COLO668 (cell line): ENCODE measurements at regions not wholly inside any gene's neighbourhood (a gene's known extent, or its start where the extent isn't known, plus 50 kb on each side); places are given as distances from the start of the nearest gene placed in this dataset.
"Not testable (repeated sequence)": the region's sequence is repeated elsewhere in the genome, so short reads cannot be mapped to it uniquely, and the experiment has no call there.

Source experiments
- DNase-seq: peaks from one replicate; lab custom pipeline; 2025; ENCODE audit not compliant: unreplicated experiment; lab: John Stamatoyannopoulos, UW

DNA sequence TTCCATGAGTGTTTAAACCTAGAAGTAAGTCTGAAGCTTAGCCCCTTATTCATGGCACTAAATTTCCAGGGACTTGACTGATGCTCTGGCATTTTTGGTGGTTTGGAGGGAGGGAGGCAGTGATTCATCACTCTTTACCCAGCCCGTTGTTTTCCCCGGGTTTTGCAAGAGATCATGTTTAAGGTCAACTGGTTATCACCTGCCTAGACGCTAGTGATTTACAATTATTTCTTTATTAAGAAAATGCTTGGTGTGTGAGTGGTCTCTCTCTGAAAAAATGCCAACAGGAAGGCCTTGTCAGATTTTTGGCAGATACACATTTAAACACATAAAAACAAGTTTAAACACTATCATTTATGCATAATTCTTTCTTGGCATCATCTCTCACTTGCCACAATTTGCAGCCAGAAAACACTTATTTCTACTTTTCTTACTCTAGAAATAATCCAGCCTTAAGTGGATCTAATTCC is 737.9 kb upstream of the ZNF608 start:
- DNase-seq = peak; percentile 5

GRCh38 chr5:125484742-125485641 is 738.6 kb upstream of the ZNF608 start:
- DNase-seq = peak; percentile 56

DNA sequence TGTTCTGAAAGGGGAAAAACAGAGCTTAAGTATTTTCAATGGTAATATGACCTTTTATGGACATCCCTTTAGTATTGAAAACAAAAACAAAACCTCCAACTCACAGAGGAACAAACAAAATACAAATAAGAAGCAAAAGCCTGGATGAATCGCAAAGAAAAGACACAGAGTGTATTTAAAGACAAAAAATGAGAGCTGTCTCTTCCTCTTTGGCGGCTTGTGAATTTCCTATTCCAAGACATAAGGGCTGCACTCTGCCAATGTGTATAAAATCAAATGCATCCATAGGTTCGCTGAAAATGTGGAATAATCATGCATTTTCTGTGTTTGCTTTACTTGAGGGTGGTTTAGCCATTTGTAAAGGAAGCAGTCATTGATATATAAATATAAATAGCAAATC is 739.3 kb upstream of the ZNF608 start:
- no peak for DNase-seq

- DNase-seq = no peak
These were observed 740.2 kb upstream of the ZNF608 start for GRCh38 chr5:125486634-125487033.

GRCh38 chr5:125487231-125487630 is 740.8 kb upstream of the ZNF608 start:
- no peak for DNase-seq

GRCh38 chr5:125487652-125488051 is 741.2 kb upstream of the ZNF608 start:
- DNase-seq = not testable (repeated sequence)

DNA sequence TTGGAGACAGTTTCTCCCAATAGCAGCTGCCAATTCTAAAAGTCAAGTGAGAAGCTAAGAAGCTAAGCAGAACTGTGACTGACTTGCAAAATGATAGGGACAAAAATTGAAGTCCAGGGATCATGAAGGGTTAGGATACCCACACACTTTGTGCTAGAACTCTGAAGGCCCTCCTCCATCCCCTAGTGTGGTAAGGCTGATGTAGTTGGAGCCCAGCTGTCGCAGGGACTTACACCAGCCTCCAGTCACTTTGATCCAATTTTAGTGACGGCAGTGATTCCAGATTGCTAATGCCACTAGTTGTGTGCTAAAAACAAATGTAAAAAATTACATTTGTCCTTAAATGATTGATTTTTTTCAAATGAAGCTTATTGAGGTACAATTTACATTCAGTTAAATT is 742.7 kb upstream of the ZNF608 start:
- DNase-seq = no peak

DNA sequence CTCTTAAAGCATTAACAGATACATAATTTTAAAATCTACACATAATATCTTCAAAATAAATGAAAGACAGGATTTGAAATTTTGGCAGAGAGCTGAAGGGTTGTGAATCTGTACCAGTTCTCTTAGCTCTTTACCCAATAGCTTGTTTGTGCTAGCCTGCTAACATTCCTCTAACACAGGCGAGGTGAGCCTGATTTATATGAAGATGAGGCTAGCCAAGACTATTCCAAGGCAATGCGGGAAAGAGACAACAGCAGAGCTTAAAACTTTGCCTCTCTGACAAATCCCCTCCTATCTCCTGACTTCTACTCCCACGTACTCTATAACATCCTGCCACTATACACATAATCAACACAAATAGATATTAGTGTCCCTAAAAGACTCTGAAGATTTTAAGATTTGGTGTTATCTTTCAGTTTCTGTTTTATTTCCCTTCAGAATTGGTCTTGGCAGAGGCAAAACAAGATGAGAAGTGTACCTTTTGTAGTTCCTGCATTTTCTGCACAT is 745.6 kb upstream of the ZNF608 start:
- no peak for DNase-seq

DNA sequence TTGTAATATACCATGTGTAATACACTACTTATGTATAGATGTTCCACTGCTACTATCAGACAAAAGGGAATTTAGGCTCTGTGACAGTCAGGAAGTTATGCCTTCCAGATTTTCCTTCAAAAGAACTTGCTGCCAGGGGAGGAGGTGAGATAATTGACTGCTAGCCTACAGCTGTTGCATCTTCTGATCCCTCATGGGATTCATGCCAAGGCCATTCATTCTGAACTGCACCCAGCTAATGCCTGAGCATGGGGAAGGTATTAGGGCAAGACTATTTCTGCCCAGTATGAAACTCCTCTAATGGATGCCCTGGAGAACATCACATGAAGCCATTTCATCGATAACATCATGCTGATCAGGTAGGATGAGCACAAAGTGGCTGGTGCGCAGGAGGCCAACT is 746.5 kb upstream of the ZNF608 start:
- DNase-seq = no peak

DNA sequence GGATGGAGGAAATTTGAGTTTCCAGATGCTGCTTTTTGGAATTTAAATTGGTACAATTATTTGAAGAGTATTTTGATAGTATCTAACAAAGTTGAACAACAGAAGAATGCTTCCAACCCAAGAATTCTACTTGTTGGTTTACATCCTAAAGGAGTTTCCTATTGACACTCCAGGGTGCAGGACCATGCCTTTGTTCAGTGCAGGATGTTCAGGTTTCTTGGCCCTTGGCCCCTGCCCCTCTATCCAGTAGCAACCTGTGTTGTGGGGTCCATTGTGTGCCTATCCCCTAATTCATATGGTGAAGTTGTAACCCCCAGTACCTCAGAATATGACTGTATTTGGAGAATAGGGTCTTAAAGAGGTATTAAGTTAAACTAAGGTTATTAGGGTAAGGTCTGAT is 750.0 kb upstream of the ZNF608 start:
- no peak for DNase-seq

DNA sequence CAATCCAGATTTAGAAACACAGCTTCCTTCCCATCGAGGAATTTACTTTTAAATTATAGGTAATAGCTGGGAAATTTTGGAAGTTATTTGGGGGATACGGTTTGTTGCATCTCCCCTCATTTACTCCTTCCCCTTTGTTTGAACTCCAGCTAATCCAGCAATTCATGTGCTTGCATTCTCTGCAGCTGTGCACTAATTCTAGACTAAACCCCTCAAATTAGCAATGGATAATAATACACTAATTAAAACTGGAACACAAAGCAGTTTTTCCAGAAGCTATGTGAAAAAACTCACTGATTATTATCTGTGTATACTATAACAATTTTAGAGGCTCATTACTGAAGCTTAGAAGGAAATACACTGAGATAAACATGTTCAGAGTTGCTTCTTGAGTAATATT is 751.2 kb upstream of the ZNF608 start:
- DNase-seq = no peak

GRCh38 chr5:125499636-125500332 is 753.3 kb upstream of the ZNF608 start:
- no peak for DNase-seq

- no peak for DNase-seq
These were observed 755.0 kb upstream of the ZNF608 start for GRCh38 chr5:125501396-125501795.

GRCh38 chr5:125503946-125504345 is 757.5 kb upstream of the ZNF608 start:
- DNase-seq = no peak

- DNase-seq = no peak
These were observed 758.7 kb upstream of the ZNF608 start for GRCh38 chr5:125505115-125505514.

- DNase-seq = no peak
These were observed 759.7 kb upstream of the ZNF608 start for GRCh38 chr5:125506124-125506523.

DNA sequence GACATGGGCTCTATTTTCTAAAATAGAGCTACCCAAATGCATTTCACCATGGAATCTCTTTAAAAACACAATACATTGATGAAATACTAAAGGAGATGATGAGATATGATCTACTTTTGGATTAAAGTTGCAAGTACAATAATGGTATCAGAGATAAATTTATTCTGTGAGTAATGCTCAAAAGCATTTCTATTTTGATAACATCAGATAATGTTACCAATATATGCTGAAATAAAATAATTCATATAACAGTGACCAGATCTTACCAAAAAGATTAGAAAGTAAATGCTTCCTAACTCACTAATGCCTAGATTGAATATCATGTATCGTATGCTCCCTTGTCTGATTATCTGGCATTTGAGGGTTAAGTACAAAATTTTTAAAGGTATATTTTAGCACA is 761.8 kb upstream of the ZNF608 start:
- DNase-seq = no peak

DNA sequence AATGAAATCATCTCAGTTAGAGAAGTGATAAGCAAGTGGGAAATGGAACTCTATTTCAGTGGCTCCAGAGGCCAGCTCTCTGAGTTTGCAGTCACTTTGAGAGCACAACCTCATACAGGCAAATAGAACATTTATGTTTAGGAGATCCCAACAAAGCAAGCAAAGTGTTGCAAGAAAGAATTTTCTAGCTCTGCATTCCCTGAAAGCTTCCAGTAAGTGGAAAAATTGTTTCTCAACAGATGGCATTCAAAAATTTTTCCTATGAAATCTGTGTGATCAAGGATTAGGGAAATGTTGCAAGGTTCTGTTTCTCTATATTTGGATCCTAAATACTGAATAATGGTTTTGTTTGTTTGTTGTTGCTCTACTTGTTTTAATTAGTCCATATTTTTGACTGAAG is 764.2 kb upstream of the ZNF608 start:
- no peak for DNase-seq

- no peak for DNase-seq
These were observed 771.6 kb upstream of the ZNF608 start for GRCh38 chr5:125517973-125518550.

DNA sequence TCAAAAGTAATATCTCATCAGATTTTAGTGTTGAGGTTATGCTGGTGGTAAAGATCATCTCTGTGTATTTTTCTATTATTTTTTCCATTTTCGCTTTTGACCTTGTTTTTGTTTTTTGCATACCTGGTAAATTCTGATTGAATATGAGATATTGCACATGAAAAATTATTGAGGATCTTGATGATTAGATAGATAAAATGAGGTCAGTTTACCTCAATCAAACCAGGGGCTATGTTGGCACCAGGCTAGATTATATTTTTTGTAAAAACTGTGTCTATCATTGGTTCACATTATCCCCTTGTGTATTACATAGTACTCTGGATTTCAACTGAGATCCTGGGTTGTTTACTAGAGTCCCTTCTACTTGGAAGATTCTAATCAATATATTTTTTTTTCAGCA is 774.9 kb upstream of the ZNF608 start:
- no peak for DNase-seq

- DNase-seq = no peak
These were observed 778.9 kb upstream of the ZNF608 start for GRCh38 chr5:125525356-125525755.

DNA sequence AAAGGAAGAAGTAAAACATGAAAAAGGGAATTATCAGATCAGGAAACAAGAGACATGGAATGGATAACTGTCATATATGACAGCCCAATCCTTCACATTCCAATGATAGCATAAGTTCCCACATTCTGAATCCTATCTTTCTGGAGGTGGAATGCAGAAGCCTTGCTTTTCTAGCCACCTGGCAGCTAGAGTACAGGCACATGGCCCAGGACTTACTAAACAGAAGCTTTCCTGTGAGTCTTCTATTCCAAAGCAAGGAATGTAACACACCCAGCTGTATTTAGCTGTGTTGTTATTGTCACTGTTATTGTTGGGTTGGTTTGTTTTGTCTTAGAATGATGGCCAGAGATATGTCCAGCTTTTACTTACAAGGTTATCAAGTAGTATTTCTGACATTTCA is 780.5 kb upstream of the ZNF608 start:
- DNase-seq = no peak
